CD4-positive, alpha-beta memory T cell (primary cell): ENCODE measurements at regions not wholly inside any gene's neighbourhood (a gene's known extent, or its start where the extent isn't known, plus 50 kb on each side); places are given as distances from the start of the nearest gene placed in this dataset.

ENCODE experiments used
- CTCF ChIA-PET: fragments of 350-600 bp; sonication (Branson Sonifier 250); formaldehyde crosslinking; loops from one replicate; lab custom pipeline; 2021; ENCODE audit warnings: inconsistent platforms; ENCODE audit not compliant: partially characterized antibody; lab: Charles Lee
- POLR2A ChIA-PET: fragments of 350-600 bp; sonication (Branson Sonifier 250); formaldehyde crosslinking; loops from one replicate; lab custom pipeline; 2021; ENCODE audit not compliant: partially characterized antibody; lab: Charles Lee
- DNase-seq, 5 donors: peaks; one replicate each; pipeline versions ENCODE4 v3.0.0 to v3.0.0-alpha.2; 2020 to 2022; ENCODE audit warnings: mixed read lengths in 1 of 5
- H3K27ac ChIP-seq: one replicate; pipeline ENCODE4 v1.7.0; 2013; ENCODE audit warnings: low read depth, low read length
- H3K27me3 ChIP-seq: 2 replicates; pipeline ENCODE4 v1.7.0; 2013; ENCODE audit warnings: mild to moderate bottlenecking, low read length, moderate library complexity; ENCODE audit not compliant: insufficient read depth
- H3K36me3 ChIP-seq: 2 replicates; pipeline ENCODE4 v1.7.0; 2013; ENCODE audit warnings: mild to moderate bottlenecking, low read length, moderate library complexity; ENCODE audit not compliant: insufficient read depth
- H3K4me1 ChIP-seq: 2 replicates; pipeline ENCODE4 v1.7.0; 2013; ENCODE audit warnings: mild to moderate bottlenecking, low read length, moderate library complexity; ENCODE audit not compliant: insufficient read depth
- H3K4me3 ChIP-seq, 2 donors: one replicate each; pipeline ENCODE4 v1.7.0; 2013; ENCODE audit warnings: low read length in 2 of 2, mild to moderate bottlenecking in 1 of 2
- H3K9me3 ChIP-seq, 2 donors: one replicate each; pipeline ENCODE4 v1.7.0; 2013; ENCODE audit warnings: low read length in 2 of 2, control low read depth in 1 of 2; ENCODE audit not compliant: control insufficient read depth in 1 of 2
- H3K27ac Mint-ChIP-seq, 7 donors: one replicate each; pipeline ENCODE4 v1.8.0; 2020 to 2021; ENCODE audit warnings: mixed read lengths in 7 of 7, mild to moderate bottlenecking in 6 of 7, inconsistent platforms in 3 of 7, moderate library complexity in 3 of 7
- H3K27me3 Mint-ChIP-seq, 2 donors: one replicate each; pipeline ENCODE4 v1.8.0; 2020 to 2021; ENCODE audit warnings: mixed read lengths in 2 of 2
- H3K36me3 Mint-ChIP-seq, 2 donors: one replicate each; pipeline ENCODE4 v1.8.0; 2020 to 2021; ENCODE audit warnings: mixed read lengths in 2 of 2, inconsistent platforms in 1 of 2, mild to moderate bottlenecking in 1 of 2
- H3K4me1 Mint-ChIP-seq, 4 donors: one replicate each; pipeline ENCODE4 v1.8.0; 2020 to 2021; ENCODE audit warnings: mixed read lengths in 4 of 4, mild to moderate bottlenecking in 1 of 4
- H3K4me3 Mint-ChIP-seq, 8 donors: one replicate each; pipeline ENCODE4 v1.8.0; 2020 to 2021; ENCODE audit warnings: mixed read lengths in 8 of 8, mild to moderate bottlenecking in 7 of 8, moderate library complexity in 6 of 8, inconsistent platforms in 3 of 8
- H3K9me3 Mint-ChIP-seq, 8 donors: one replicate each; pipeline ENCODE4 v1.8.0; 2020 to 2021; ENCODE audit warnings: mixed read lengths in 8 of 8, mild to moderate bottlenecking in 5 of 8, inconsistent platforms in 3 of 8, moderate library complexity in 1 of 8
- intact Hi-C: fragments of 100-400 bp; cut with micrococcal nuclease; formaldehyde crosslinking; loops from one replicate; pipeline ENCODE4 v1.15.1; 2023

DNA sequence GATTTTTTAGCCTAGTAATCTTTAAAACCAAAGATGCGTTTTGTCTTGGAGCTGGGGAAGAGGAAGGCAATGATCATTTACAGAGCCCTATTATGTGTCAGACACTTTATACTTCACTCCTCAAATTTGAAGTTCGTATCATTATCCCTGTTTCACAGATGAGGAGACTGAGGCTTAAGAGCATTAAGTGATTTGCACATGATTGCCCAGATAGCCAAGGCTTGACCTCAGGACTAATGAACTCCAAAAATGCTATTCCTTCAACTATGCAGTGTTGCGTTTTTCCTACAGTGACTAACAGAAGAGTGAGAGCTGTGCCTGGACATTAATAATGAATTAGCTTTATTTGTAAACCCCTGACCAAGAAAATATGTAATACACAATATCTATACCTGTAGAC lies 136.8 kb upstream of the EEA1 start:
- Histone ChIP-seq H3K36me3 (no peaks in the 10 kb centered on the region), H3K27ac (no peak overlapping the region), H3K4me1 (no peaks in the 10 kb centered on the region), H3K9me3 (no peaks in the 10 kb centered on the region), H3K27me3 (no peaks in the 10 kb centered on the region), H3K4me3 (no peak overlapping the region)
- intact Hi-C loops, result no loop called here
- peaks cover 0 to 2% (median 0%) of the 10 kb centered on the region in 8 donors for H3K9me3 Mint-ChIP-seq
- peaks cover 5 to 22% of the 10 kb centered on the region in 2 donors for H3K27me3 Mint-ChIP-seq
- H3K27ac Mint-ChIP-seq, result no peak overlapping the region
- ChIA-PET CTCF (no interaction called here), POLR2A (no interaction called here)
- no peak for DNase-seq
- H3K4me3 Mint-ChIP-seq, result no peak overlapping the region
- no peaks in the 10 kb centered on the region for H3K36me3 Mint-ChIP-seq
- H3K4me1 Mint-ChIP-seq, result no peaks in the 10 kb centered on the region

DNA sequence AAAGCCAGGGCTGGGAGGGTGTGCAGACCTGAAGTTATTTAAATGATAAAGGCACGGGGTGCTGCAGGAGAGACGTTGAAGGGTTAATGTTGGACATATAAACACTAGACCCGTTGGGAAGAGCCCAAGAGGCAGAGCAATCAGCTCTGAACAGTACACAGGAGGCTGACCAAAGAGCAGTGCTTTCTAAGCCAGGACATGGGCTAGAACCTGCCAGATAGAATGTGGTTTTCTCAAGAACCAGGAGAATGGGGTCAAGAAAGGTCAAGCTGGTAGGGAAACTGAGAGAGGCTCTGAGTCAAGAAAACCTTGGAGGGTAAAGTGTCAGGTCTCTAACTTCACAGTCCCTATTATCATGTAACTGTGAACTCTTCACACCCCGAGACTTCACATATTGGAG lies 143.2 kb upstream of the EEA1 start:
- no peak overlapping the region for H3K4me3 Mint-ChIP-seq
- H3K9me3 ChIP-seq, result no peaks in the 10 kb centered on the region
- H3K27me3 ChIP-seq, result no peaks in the 10 kb centered on the region
- H3K27ac ChIP-seq, result no peak overlapping the region
- H3K36me3 Mint-ChIP-seq, result no peaks in the 10 kb centered on the region
- POLR2A ChIA-PET, result no interaction called here
- no peaks in the 10 kb centered on the region for H3K4me1 Mint-ChIP-seq
- intact Hi-C loops, result no loop called here
- CTCF ChIA-PET, result no interaction called here
- no peak for DNase-seq
- H3K9me3 Mint-ChIP-seq, result no peaks in the 10 kb centered on the region
- H3K27ac Mint-ChIP-seq, result no peak overlapping the region
- no peak overlapping the region for H3K4me3 ChIP-seq
- peaks cover 11 to 13% of the 10 kb centered on the region in 2 donors for H3K27me3 Mint-ChIP-seq
- H3K4me1 ChIP-seq, result no peaks in the 10 kb centered on the region
- H3K36me3 ChIP-seq, result no peaks in the 10 kb centered on the region

DNA sequence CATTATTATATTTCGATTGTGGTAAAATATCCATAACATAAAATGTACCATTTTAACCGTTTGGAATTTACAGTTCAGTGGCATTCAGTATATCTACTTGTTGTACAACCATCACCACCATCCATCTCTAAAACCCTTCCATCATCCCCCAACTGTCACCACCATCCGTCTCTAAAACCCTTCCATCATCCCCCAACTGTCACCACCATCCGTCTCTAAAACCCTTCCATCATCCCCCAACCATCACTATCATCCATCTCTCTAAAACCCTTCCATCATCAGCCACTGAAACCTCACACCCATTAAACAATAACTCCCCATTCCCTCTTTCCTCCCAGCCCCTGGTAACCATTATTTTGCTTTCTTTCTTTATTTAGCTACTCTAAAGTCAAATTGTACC lies 144.2 kb upstream of the EEA1 start:
- no peaks in the 10 kb centered on the region for H3K4me1 ChIP-seq
- intact Hi-C loops, result no loop called here
- no peak overlapping the region for H3K27ac ChIP-seq
- no peaks in the 10 kb centered on the region for H3K27me3 ChIP-seq
- no peaks in the 10 kb centered on the region for H3K4me1 Mint-ChIP-seq
- no peak overlapping the region for H3K4me3 Mint-ChIP-seq
- CTCF ChIA-PET, result no interaction called here
- DNase-seq, result no peak
- H3K36me3 Mint-ChIP-seq, result no peaks in the 10 kb centered on the region
- POLR2A ChIA-PET, result interaction anchor here (0.7 kb wide), 1 partner anchor 22 kb away, joined by 3 read pairs; no protein-coding TSS in a partner anchor
- no peaks in the 10 kb centered on the region for H3K9me3 ChIP-seq
- peaks cover 8 to 12% of the 10 kb centered on the region in 2 donors for H3K27me3 Mint-ChIP-seq
- no peak overlapping the region for H3K4me3 ChIP-seq
- H3K27ac Mint-ChIP-seq, result no peak overlapping the region
- no peaks in the 10 kb centered on the region for H3K9me3 Mint-ChIP-seq
- H3K36me3 ChIP-seq, result no peaks in the 10 kb centered on the region

DNA sequence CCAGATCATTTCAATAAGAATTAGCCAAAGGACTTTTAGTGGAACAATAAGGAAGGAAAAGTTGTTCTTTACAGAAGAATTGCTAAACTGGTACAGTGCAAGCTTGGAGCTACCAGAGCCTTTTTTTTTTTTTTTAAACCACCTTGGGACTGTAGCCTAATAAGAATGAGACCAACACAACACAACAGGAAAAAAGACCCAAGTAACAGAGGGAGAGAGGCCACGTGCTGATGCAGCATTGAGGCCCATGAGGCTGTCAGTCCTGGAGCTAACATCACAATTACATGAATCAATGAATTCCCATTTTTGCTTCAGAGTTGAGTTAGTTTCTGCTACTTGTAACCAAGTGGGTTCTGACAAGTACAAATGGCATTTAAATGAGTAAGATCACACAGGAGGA lies 149.0 kb upstream of the EEA1 start:
- Histone ChIP-seq H3K27me3 (no peaks in the 10 kb centered on the region), H3K9me3 (no peaks in the 10 kb centered on the region), H3K4me3 (no peak overlapping the region), H3K27ac (no peak overlapping the region), H3K36me3 (no peaks in the 10 kb centered on the region), H3K4me1 (no peaks in the 10 kb centered on the region)
- H3K27me3 Mint-ChIP-seq, result peaks cover 5 to 6% of the 10 kb centered on the region in 2 donors
- no peaks in the 10 kb centered on the region for H3K4me1 Mint-ChIP-seq
- intact Hi-C loops, result no loop called here
- H3K36me3 Mint-ChIP-seq, result no peaks in the 10 kb centered on the region
- peaks cover 0 to 2% (median 0%) of the 10 kb centered on the region in 8 donors for H3K9me3 Mint-ChIP-seq
- CTCF ChIA-PET, result interaction anchor here (0.6 kb wide), 1 partner anchor 206 kb away, joined by 3 read pairs; no protein-coding TSS in a partner anchor
- POLR2A ChIA-PET, result no interaction called here
- no peak overlapping the region for H3K27ac Mint-ChIP-seq
- no peak overlapping the region for H3K4me3 Mint-ChIP-seq
- DNase-seq, result no peak

DNA sequence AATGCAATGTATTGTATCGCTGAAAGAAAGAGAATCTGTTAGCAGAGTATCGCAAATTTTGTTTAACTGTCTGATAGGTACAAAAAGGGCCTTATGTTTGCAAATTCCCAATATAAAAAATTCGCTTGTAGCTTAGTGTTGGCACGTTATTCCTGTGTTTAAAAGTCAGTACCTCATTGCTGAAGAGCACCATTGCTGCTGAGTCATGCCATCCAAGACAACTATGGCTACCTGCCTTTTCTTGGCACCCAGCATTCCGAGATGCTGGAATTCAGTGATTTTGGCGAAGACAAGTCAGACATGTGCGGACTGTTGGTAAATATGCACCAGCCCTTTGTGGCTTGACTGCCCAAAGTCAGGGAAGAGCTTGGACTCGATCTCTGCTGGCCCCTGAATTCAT lies 149.5 kb upstream of the EEA1 start:
- DNase-seq, result no peak
- Mint-ChIP-seq H3K36me3 (no peaks in the 10 kb centered on the region), H3K9me3 (peaks cover 0 to 2% (median 0%) of the 10 kb centered on the region in 8 donors), H3K27me3 (peaks cover 4 to 6% of the 10 kb centered on the region in 2 donors), H3K4me3 (no peak overlapping the region), H3K4me1 (no peaks in the 10 kb centered on the region), H3K27ac (no peak overlapping the region)
- ChIA-PET POLR2A (no interaction called here), CTCF (interaction anchor here (0.6 kb wide), 1 partner anchor 206 kb away, joined by 3 read pairs; no protein-coding TSS in a partner anchor)
- Histone ChIP-seq H3K36me3 (no peaks in the 10 kb centered on the region), H3K9me3 (no peaks in the 10 kb centered on the region), H3K27ac (no peak overlapping the region), H3K27me3 (no peaks in the 10 kb centered on the region), H3K4me3 (no peak overlapping the region), H3K4me1 (no peaks in the 10 kb centered on the region)
- intact Hi-C loops, result no loop called here

DNA sequence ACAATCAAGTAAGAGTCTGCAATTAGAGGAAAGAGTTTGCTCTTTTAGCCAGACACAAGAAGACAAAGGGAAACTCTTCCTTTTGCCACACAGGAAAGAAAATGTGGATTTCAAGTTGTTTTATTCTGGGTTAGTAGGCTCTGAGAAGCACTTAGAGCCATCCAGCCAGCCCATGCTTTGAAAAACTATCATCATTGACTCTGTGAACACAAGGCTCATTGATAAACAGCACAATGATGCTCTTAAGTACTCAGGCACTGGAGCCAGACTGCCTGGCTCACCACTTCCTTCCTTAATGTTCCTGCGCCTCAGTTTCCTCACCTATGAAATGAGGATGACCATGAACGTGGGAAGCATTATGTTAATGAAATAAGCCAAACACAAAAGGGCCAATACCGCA lies 150.2 kb upstream of the EEA1 start:
- CTCF ChIA-PET, result no interaction called here
- intact Hi-C loops, result no loop called here
- H3K4me3 Mint-ChIP-seq, result no peak overlapping the region
- DNase-seq, result no peak
- no peak overlapping the region for H3K27ac Mint-ChIP-seq
- no peaks in the 10 kb centered on the region for H3K36me3 Mint-ChIP-seq
- no peaks in the 10 kb centered on the region for H3K27me3 ChIP-seq
- no peaks in the 10 kb centered on the region for H3K36me3 ChIP-seq
- no peaks in the 10 kb centered on the region for H3K4me1 ChIP-seq
- POLR2A ChIA-PET, result no interaction called here
- H3K4me3 ChIP-seq, result no peak overlapping the region
- no peak overlapping the region for H3K27ac ChIP-seq
- H3K9me3 ChIP-seq, result no peaks in the 10 kb centered on the region
- H3K4me1 Mint-ChIP-seq, result no peaks in the 10 kb centered on the region
- H3K9me3 Mint-ChIP-seq, result peaks cover 0 to 2% (median 0%) of the 10 kb centered on the region in 8 donors
- H3K27me3 Mint-ChIP-seq, result peaks cover 4 to 6% of the 10 kb centered on the region in 2 donors

DNA sequence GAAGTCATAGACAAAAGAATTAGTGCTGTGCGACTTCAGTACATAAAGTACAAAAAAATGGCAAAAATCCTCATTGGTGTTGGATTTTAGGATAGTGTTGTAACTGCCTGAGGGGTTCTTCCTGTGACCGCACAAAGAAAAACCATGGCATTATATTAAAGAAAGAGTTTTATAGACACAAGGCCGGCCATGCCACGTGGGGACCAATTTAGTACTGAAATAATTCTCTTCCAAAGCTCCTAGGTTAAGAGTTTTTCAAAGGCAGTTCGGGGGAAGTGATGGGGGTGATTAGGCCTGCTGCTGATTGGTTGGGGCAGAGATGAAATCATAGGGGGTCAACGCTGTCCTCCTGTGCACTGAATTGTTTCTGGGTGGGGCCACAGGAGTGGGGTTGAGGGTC lies 150.9 kb upstream of the EEA1 start:
- Histone ChIP-seq H3K36me3 (no peaks in the 10 kb centered on the region), H3K9me3 (no peaks in the 10 kb centered on the region), H3K4me1 (no peaks in the 10 kb centered on the region), H3K4me3 (no peak overlapping the region), H3K27ac (no peak overlapping the region), H3K27me3 (no peaks in the 10 kb centered on the region)
- intact Hi-C loops, result no loop called here
- POLR2A ChIA-PET, result no interaction called here
- no peak overlapping the region for H3K4me3 Mint-ChIP-seq
- H3K27me3 Mint-ChIP-seq, result peaks cover 4 to 6% of the 10 kb centered on the region in 2 donors
- CTCF ChIA-PET, result no interaction called here
- no peak for DNase-seq
- H3K9me3 Mint-ChIP-seq, result peaks cover 0 to 2% (median 0%) of the 10 kb centered on the region in 8 donors
- no peaks in the 10 kb centered on the region for H3K4me1 Mint-ChIP-seq
- no peak overlapping the region for H3K27ac Mint-ChIP-seq
- H3K36me3 Mint-ChIP-seq, result no peaks in the 10 kb centered on the region

DNA sequence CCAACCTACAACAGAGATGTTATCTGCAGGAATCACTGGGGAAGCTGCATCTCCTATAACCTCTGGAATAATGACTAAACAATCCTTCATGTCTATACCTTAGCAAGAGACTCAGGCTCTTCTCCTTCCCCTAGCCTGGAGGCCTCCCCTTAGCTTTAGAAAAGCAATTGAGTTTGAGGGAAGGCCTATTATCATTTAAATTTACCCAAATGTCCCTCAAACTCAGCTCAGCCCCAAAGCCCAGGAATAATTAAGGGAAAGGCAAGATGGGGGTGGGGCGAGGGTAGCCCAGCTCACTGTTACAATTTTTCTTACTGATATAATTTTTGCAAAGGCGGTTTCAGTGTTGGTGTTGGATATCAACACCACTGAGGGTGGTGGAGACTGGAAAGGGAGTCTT lies 151.4 kb upstream of the EEA1 start:
- intact Hi-C loops, result no loop called here

More for the DNA sequence above, 151.4 kb upstream of the EEA1 start:
- no peaks in the 10 kb centered on the region for H3K36me3 ChIP-seq
- peaks cover 4 to 6% of the 10 kb centered on the region in 2 donors for H3K27me3 Mint-ChIP-seq
- H3K36me3 Mint-ChIP-seq, result no peaks in the 10 kb centered on the region
- H3K4me3 ChIP-seq, result no peak overlapping the region
- no peaks in the 10 kb centered on the region for H3K4me1 Mint-ChIP-seq
- no peak overlapping the region for H3K27ac Mint-ChIP-seq
- no peaks in the 10 kb centered on the region for H3K27me3 ChIP-seq
- ChIA-PET POLR2A (no interaction called here), CTCF (interaction anchor here (1.0 kb wide), 1 partner anchor 18 kb away, joined by 4 read pairs; no protein-coding TSS in a partner anchor)
- no peak for DNase-seq
- H3K4me1 ChIP-seq, result no peaks in the 10 kb centered on the region
- no peak overlapping the region for H3K4me3 Mint-ChIP-seq
- no peak overlapping the region for H3K27ac ChIP-seq
- H3K9me3 ChIP-seq, result no peaks in the 10 kb centered on the region
- peaks cover 0 to 3% (median 0%) of the 10 kb centered on the region in 8 donors for H3K9me3 Mint-ChIP-seq
